ENCODE measurements at regions not wholly inside any gene's neighbourhood (a gene's known extent, or its start where the extent isn't known, plus 50 kb on each side); places are given as distances from the start of the nearest gene placed in this dataset.
"Not testable (repeated sequence)": the region's sequence is repeated elsewhere in the genome, so short reads cannot be mapped to it uniquely, and the experiment has no call there.

DNA sequence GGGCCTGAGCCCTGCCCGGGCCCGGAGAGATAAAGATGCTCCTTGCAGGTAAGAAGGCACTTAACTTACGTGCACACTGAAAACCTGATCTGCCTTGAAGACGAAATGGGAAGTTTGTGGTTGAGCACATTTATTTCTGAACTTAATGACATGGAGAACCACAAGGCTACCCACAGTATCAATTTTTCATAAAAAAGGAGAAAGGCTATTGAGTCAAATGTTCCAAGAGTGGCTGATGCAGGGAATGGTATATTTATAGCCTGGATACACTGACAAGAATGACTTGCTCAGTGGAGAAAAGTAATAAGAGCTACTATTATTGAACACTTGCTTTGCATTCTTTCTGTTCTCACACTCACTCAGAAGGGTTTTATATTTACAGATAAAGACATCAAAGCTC is 419.3 kb downstream of the ACTL7B start:
- no peak overlapping the region for H3K4me3 ChIP-seq (ENCODE audit: low read length in 2 of 2)
- H3K27me3 ChIP-seq (ENCODE audit: control insufficient read depth in 2 of 2, insufficient read depth in 1 of 2, low read length in 1 of 2), result no peaks in the 10 kb centered on the region
- H3K36me3 ChIP-seq (ENCODE audit: control insufficient read depth in 2 of 2, insufficient read depth in 2 of 2, low read length in 1 of 2), result no peaks in the 10 kb centered on the region
- no peaks in the 10 kb centered on the region for H3K9me3 ChIP-seq (ENCODE audit: control insufficient read depth in 2 of 2, insufficient read depth in 1 of 2, low read length in 1 of 2)
- WGBS, result 44% methylated on average over 4 of the region's 4 CpGs
- DNase-seq (ENCODE audit: low read depth in 6 of 9, low spot score in 9 of 9), result no peak
- no peak overlapping the region for H3K27ac ChIP-seq (ENCODE audit: low read depth in 1 of 2, low read length in 1 of 2)
- no peaks in the 10 kb centered on the region for H3K4me1 ChIP-seq (ENCODE audit: control insufficient read depth in 2 of 2, insufficient read depth in 2 of 2, low read length in 2 of 2)

DNA sequence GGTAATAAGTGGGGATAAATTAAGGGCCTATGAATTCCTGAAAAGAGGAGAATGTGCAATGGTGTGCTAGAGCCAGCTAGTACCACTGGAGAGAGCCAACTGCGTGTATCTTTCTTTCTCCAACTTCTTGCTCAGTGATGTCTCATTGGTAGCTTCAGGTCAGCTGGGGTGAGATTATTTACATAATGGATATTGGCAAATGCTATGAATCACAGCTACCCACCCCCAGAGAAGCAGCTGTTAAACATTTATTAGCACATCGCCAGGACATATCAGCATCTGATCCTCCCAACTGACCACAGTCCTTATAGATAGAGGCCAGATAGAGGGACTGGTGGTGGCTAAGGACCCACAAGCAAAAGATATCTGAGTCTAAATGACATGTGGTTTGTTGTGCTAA is 421.3 kb downstream of the ACTL7B start:
- no peak overlapping the region for H3K27ac ChIP-seq (ENCODE audit: low read depth in 1 of 2, low read length in 1 of 2)
- DNase-seq (ENCODE audit: low read depth in 6 of 9, low spot score in 9 of 9), result no peak
- H3K4me3 ChIP-seq (ENCODE audit: low read length in 2 of 2), result no peak overlapping the region
- H3K36me3 ChIP-seq (ENCODE audit: control insufficient read depth in 2 of 2, insufficient read depth in 2 of 2, low read length in 1 of 2), result no peaks in the 10 kb centered on the region
- no peaks in the 10 kb centered on the region for H3K4me1 ChIP-seq (ENCODE audit: control insufficient read depth in 2 of 2, insufficient read depth in 2 of 2, low read length in 2 of 2)
- no peaks in the 10 kb centered on the region for H3K27me3 ChIP-seq (ENCODE audit: control insufficient read depth in 2 of 2, insufficient read depth in 1 of 2, low read length in 1 of 2)
- WGBS, result 96% methylated on average over 2 of the region's 2 CpGs
- no peaks in the 10 kb centered on the region for H3K9me3 ChIP-seq (ENCODE audit: control insufficient read depth in 2 of 2, insufficient read depth in 1 of 2, low read length in 1 of 2)

DNA sequence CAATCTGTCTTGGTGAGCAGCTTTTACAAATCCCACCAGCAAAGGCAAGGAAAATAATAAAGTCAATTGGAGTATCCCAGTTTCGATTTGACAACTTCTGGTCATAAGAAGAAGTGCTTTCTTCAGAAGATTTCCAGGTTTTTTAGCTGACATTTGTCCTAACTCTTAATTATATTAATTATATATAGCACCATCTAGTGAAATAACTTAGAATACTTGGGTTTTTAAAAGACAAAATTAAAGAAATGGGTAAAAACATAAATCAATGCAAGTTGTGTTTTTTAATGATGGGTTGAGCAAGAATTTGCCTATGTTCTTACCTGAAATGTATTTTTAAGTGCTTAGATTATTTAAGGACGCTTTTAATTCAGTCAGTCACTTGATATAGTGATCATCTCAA is 421.8 kb downstream of the ACTL7B start:
- Histone ChIP-seq H3K27me3 (ENCODE audit: control insufficient read depth in 2 of 2, insufficient read depth in 1 of 2, low read length in 1 of 2) (no peaks in the 10 kb centered on the region), H3K36me3 (ENCODE audit: control insufficient read depth in 2 of 2, insufficient read depth in 2 of 2, low read length in 1 of 2) (no peaks in the 10 kb centered on the region), H3K4me3 (ENCODE audit: low read length in 2 of 2) (no peak overlapping the region), H3K4me1 (ENCODE audit: control insufficient read depth in 2 of 2, insufficient read depth in 2 of 2, low read length in 2 of 2) (no peaks in the 10 kb centered on the region), H3K27ac (ENCODE audit: low read depth in 1 of 2, low read length in 1 of 2) (no peak overlapping the region), H3K9me3 (ENCODE audit: control insufficient read depth in 2 of 2, insufficient read depth in 1 of 2, low read length in 1 of 2) (no peaks in the 10 kb centered on the region)
- DNase-seq (ENCODE audit: low read depth in 6 of 9, low spot score in 9 of 9), result no peak
- WGBS, result 84% methylated on average over 2 of the region's 2 CpGs

- Histone ChIP-seq H3K4me1 (ENCODE audit: control insufficient read depth in 2 of 2, insufficient read depth in 2 of 2, low read length in 2 of 2) (no peaks in the 10 kb centered on the region), H3K4me3 (ENCODE audit: low read length in 2 of 2) (no peak overlapping the region), H3K27ac (ENCODE audit: low read depth in 1 of 2, low read length in 1 of 2) (no peak overlapping the region), H3K9me3 (ENCODE audit: control insufficient read depth in 2 of 2, insufficient read depth in 1 of 2, low read length in 1 of 2) (no peaks in the 10 kb centered on the region), H3K36me3 (ENCODE audit: control insufficient read depth in 2 of 2, insufficient read depth in 2 of 2, low read length in 1 of 2) (no peaks in the 10 kb centered on the region), H3K27me3 (ENCODE audit: control insufficient read depth in 2 of 2, insufficient read depth in 1 of 2, low read length in 1 of 2) (no peaks in the 10 kb centered on the region)
- 98% methylated on average over 2 of the region's 2 CpGs for WGBS
- DNase-seq (ENCODE audit: low read depth in 6 of 9, low spot score in 9 of 9), result no peak
These were observed 425.1 kb downstream of the ACTL7B start for GRCh38 chr9:108430655-108431054.

DNA sequence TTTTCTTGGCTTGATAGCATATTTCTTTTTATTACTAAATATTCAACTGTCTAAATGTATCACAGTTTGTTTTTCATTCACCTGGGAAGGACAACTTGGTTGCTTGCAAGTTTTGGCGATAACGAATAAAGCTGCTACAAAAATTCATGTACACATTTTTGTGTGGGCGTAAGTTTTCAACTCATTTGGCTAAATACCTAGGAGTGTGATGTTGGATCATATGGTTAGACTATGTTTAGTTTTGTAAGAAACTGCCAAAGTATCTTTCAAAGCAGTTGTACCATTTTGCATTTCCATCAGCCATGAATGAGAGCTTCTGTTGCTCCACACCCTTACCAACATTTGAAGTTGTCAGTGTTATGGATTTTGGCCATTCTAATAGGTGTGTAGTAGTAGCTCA is 428.0 kb downstream of the ACTL7B start:
- Histone ChIP-seq H3K27me3 (ENCODE audit: control insufficient read depth in 2 of 2, insufficient read depth in 1 of 2, low read length in 1 of 2) (no peaks in the 10 kb centered on the region), H3K4me1 (ENCODE audit: control insufficient read depth in 2 of 2, insufficient read depth in 2 of 2, low read length in 2 of 2) (no peaks in the 10 kb centered on the region), H3K4me3 (ENCODE audit: low read length in 2 of 2) (no peak overlapping the region), H3K27ac (ENCODE audit: low read depth in 1 of 2, low read length in 1 of 2) (no peak overlapping the region), H3K36me3 (ENCODE audit: control insufficient read depth in 2 of 2, insufficient read depth in 2 of 2, low read length in 1 of 2) (no peaks in the 10 kb centered on the region), H3K9me3 (ENCODE audit: control insufficient read depth in 2 of 2, insufficient read depth in 1 of 2, low read length in 1 of 2) (no peaks in the 10 kb centered on the region)
- no peak for DNase-seq (ENCODE audit: low read depth in 6 of 9, low spot score in 9 of 9)
- WGBS, result 98% methylated on average over 3 of the region's 3 CpGs

DNA sequence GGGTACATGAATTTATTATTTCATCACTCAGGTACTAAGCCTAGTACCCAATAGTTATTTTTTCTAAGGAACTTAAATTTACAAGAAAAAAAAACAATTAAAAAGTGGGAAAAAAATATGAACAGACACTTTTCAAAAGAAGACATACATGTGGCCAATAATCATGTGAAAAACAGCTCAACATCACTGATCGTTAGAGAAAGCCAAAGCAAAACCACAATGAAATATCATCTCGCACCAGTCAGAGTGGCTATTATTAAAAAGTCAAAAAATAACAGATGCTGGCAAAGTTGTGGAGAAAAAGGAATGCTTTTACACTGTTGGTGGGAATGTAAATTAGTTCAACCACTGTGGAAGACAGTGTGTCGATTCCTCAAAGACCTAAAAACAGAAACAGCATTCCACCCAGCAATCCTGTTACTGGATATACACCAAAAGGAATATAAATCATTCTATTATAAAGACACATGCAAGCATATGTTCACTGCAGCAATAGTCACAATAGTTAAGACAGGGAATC is 429.3 kb downstream of the ACTL7B start:
- H3K9me3 ChIP-seq (ENCODE audit: control insufficient read depth in 2 of 2, insufficient read depth in 1 of 2, low read length in 1 of 2); H3K4me3 ChIP-seq (ENCODE audit: low read length in 2 of 2); H3K27ac ChIP-seq (ENCODE audit: low read depth in 1 of 2, low read length in 1 of 2); H3K27me3 ChIP-seq (ENCODE audit: control insufficient read depth in 2 of 2, insufficient read depth in 1 of 2, low read length in 1 of 2); H3K36me3 ChIP-seq (ENCODE audit: control insufficient read depth in 2 of 2, insufficient read depth in 2 of 2, low read length in 1 of 2); DNase-seq (ENCODE audit: low read depth in 6 of 9, low spot score in 9 of 9); H3K4me1 ChIP-seq (ENCODE audit: control insufficient read depth in 2 of 2, insufficient read depth in 2 of 2, low read length in 2 of 2): not testable (repeated sequence)
- 95% methylated on average over 3 of the region's 3 CpGs for WGBS

GRCh38 chr9:108423433-108423832 is 432.4 kb downstream of the ACTL7B start:
- DNase-seq (ENCODE audit: low read depth in 6 of 9, low spot score in 9 of 9), result no peak
- H3K4me1 ChIP-seq (ENCODE audit: control insufficient read depth in 2 of 2, insufficient read depth in 2 of 2, low read length in 2 of 2), result no peaks in the 10 kb centered on the region
- WGBS, result 88% methylated on average over 9 of the region's 9 CpGs
- no peaks in the 10 kb centered on the region for H3K36me3 ChIP-seq (ENCODE audit: control insufficient read depth in 2 of 2, insufficient read depth in 2 of 2, low read length in 1 of 2)
- no peaks in the 10 kb centered on the region for H3K9me3 ChIP-seq (ENCODE audit: control insufficient read depth in 2 of 2, insufficient read depth in 1 of 2, low read length in 1 of 2)
- H3K27me3 ChIP-seq (ENCODE audit: control insufficient read depth in 2 of 2, insufficient read depth in 1 of 2, low read length in 1 of 2), result no peaks in the 10 kb centered on the region
- no peak overlapping the region for H3K4me3 ChIP-seq (ENCODE audit: low read length in 2 of 2)
- H3K27ac ChIP-seq (ENCODE audit: low read depth in 1 of 2, low read length in 1 of 2), result no peak overlapping the region

GRCh38 chr9:108419379-108419778 is 436.4 kb downstream of the ACTL7B start:
- no peaks in the 10 kb centered on the region for H3K27me3 ChIP-seq (ENCODE audit: control insufficient read depth in 2 of 2, insufficient read depth in 1 of 2, low read length in 1 of 2)
- no peaks in the 10 kb centered on the region for H3K9me3 ChIP-seq (ENCODE audit: control insufficient read depth in 2 of 2, insufficient read depth in 1 of 2, low read length in 1 of 2)

GRCh38 chr9:108417726-108418125 is 438.1 kb downstream of the ACTL7B start:
- Histone ChIP-seq H3K4me1 (ENCODE audit: control insufficient read depth in 2 of 2, insufficient read depth in 2 of 2, low read length in 2 of 2) (no peaks in the 10 kb centered on the region), H3K36me3 (ENCODE audit: control insufficient read depth in 2 of 2, insufficient read depth in 2 of 2, low read length in 1 of 2) (no peaks in the 10 kb centered on the region), H3K27me3 (ENCODE audit: control insufficient read depth in 2 of 2, insufficient read depth in 1 of 2, low read length in 1 of 2) (no peaks in the 10 kb centered on the region), H3K27ac (ENCODE audit: low read depth in 1 of 2, low read length in 1 of 2) (no peak overlapping the region), H3K4me3 (ENCODE audit: low read length in 2 of 2) (no peak overlapping the region), H3K9me3 (ENCODE audit: control insufficient read depth in 2 of 2, insufficient read depth in 1 of 2, low read length in 1 of 2) (no peaks in the 10 kb centered on the region)
- no peak for DNase-seq (ENCODE audit: low read depth in 6 of 9, low spot score in 9 of 9)
- 91% methylated on average over 1 of the region's 1 CpG for WGBS

More at GRCh38 chr9:108419379-108419778, 436.4 kb downstream of the ACTL7B start:
- Histone ChIP-seq H3K27ac (ENCODE audit: low read depth in 1 of 2, low read length in 1 of 2) (no peak overlapping the region), H3K36me3 (ENCODE audit: control insufficient read depth in 2 of 2, insufficient read depth in 2 of 2, low read length in 1 of 2) (no peaks in the 10 kb centered on the region), H3K4me1 (ENCODE audit: control insufficient read depth in 2 of 2, insufficient read depth in 2 of 2, low read length in 2 of 2) (no peaks in the 10 kb centered on the region), H3K4me3 (ENCODE audit: low read length in 2 of 2) (no peak overlapping the region)
- no peak for DNase-seq (ENCODE audit: low read depth in 6 of 9, low spot score in 9 of 9)

- no peak for DNase-seq (ENCODE audit: low read depth in 6 of 9, low spot score in 9 of 9)
- Histone ChIP-seq H3K36me3 (ENCODE audit: control insufficient read depth in 2 of 2, insufficient read depth in 2 of 2, low read length in 1 of 2) (no peaks in the 10 kb centered on the region), H3K4me1 (ENCODE audit: control insufficient read depth in 2 of 2, insufficient read depth in 2 of 2, low read length in 2 of 2) (no peaks in the 10 kb centered on the region), H3K9me3 (ENCODE audit: control insufficient read depth in 2 of 2, insufficient read depth in 1 of 2, low read length in 1 of 2) (no peaks in the 10 kb centered on the region), H3K27ac (ENCODE audit: low read depth in 1 of 2, low read length in 1 of 2) (no peak overlapping the region), H3K4me3 (ENCODE audit: low read length in 2 of 2) (no peak overlapping the region), H3K27me3 (ENCODE audit: control insufficient read depth in 2 of 2, insufficient read depth in 1 of 2, low read length in 1 of 2) (no peaks in the 10 kb centered on the region)
- WGBS, result 100% methylated on average over 1 of the region's 1 CpG
These were observed 438.5 kb downstream of the ACTL7B start for GRCh38 chr9:108417312-108417711.
